ENCODE measurements at regions not wholly inside any gene's neighbourhood (a gene's known extent, or its start where the extent isn't known, plus 50 kb on each side); places are given as distances from the start of the nearest gene placed in this dataset.

- no peak for DNase-seq (ENCODE audit: low read depth)
- no peak for TF ChIP-seq CTCF (IDR thresholded peaks at IDR 0.05; ENCODE audit: insufficient read depth, low read depth, low read length)
- H3K4me3 ChIP-seq (ENCODE audit: low read depth, low read length), result no peak overlapping the region
Measured at GRCh38 chr7:109295158-109295557, 725.5 kb downstream of the DNAJB9 start.

GRCh38 chr7:109308816-109309215, 739.1 kb downstream of the DNAJB9 start:
- no peak for TF ChIP-seq CTCF (IDR thresholded peaks at IDR 0.05; ENCODE audit: insufficient read depth, low read depth, low read length)
- no peak for DNase-seq (ENCODE audit: low read depth)
- H3K4me3 ChIP-seq (ENCODE audit: low read depth, low read length), result no peak overlapping the region

- no peak overlapping the region for H3K4me3 ChIP-seq (ENCODE audit: low read depth, low read length)
- TF ChIP-seq CTCF (IDR thresholded peaks at IDR 0.05; ENCODE audit: insufficient read depth, low read depth, low read length), result no peak
- DNase-seq (ENCODE audit: low read depth), result no peak
Measured at GRCh38 chr7:109309790-109310189, 740.1 kb downstream of the DNAJB9 start.

- no peak for TF ChIP-seq CTCF (IDR thresholded peaks at IDR 0.05; ENCODE audit: insufficient read depth, low read depth, low read length)
- no peak for DNase-seq (ENCODE audit: low read depth)
- no peak overlapping the region for H3K4me3 ChIP-seq (ENCODE audit: low read depth, low read length)
Measured at GRCh38 chr7:109318136-109318535, 748.5 kb downstream of the DNAJB9 start.

- no peak for DNase-seq (ENCODE audit: low read depth)
- no peak for TF ChIP-seq CTCF (IDR thresholded peaks at IDR 0.05; ENCODE audit: insufficient read depth, low read depth, low read length)
- H3K4me3 ChIP-seq (ENCODE audit: low read depth, low read length), result no peak overlapping the region
Measured at GRCh38 chr7:109322833-109323232, 753.2 kb downstream of the DNAJB9 start.

GRCh38 chr7:109331423-109331822, 761.7 kb downstream of the DNAJB9 start:
- TF ChIP-seq CTCF (IDR thresholded peaks at IDR 0.05; ENCODE audit: insufficient read depth, low read depth, low read length), result no peak

GRCh38 chr7:109335951-109336350, 766.3 kb downstream of the DNAJB9 start:
- no peak for DNase-seq (ENCODE audit: low read depth)
- no peak overlapping the region for H3K4me3 ChIP-seq (ENCODE audit: low read depth, low read length)
- no peak for TF ChIP-seq CTCF (IDR thresholded peaks at IDR 0.05; ENCODE audit: insufficient read depth, low read depth, low read length)

More at GRCh38 chr7:109331423-109331822, 761.7 kb downstream of the DNAJB9 start:
- no peak for DNase-seq (ENCODE audit: low read depth)
- H3K4me3 ChIP-seq (ENCODE audit: low read depth, low read length), result no peak overlapping the region
